Trophoblast cell (in vitro differentiated cells and primary cell): ENCODE measurements at regions not wholly inside any gene's neighbourhood (a gene's known extent, or its start where the extent isn't known, plus 50 kb on each side); places are given as distances from the start of the nearest gene placed in this dataset.

Experiments
- DNase-seq, 2 donors: peaks; one replicate each; pipeline ENCODE4 v3.0.0-alpha.2; 2016
- H2AFZ ChIP-seq: 2 replicates; pipeline ENCODE4 v1.6.1; 2013; ENCODE audit warnings: low read length, moderate library complexity, mild to moderate bottlenecking; ENCODE audit not compliant: insufficient read depth, poor library complexity
- H2AK5ac ChIP-seq: 2 replicates; pipeline ENCODE4 v1.6.1; 2013; ENCODE audit warnings: mild to moderate bottlenecking, low read length
- H2BK120ac ChIP-seq: 2 replicates; pipeline ENCODE4 v1.6.1; 2013; ENCODE audit warnings: low read length, mild to moderate bottlenecking, moderate library complexity; ENCODE audit not compliant: insufficient read depth, poor library complexity
- H2BK12ac ChIP-seq: 2 replicates; pipeline ENCODE4 v1.6.1; 2013; ENCODE audit warnings: mild to moderate bottlenecking, low read length, moderate library complexity
- H2BK5ac ChIP-seq: 2 replicates; pipeline ENCODE4 v1.6.1; 2013; ENCODE audit warnings: low read length, low read depth, moderate library complexity, mild to moderate bottlenecking; ENCODE audit not compliant: poor library complexity
- H3K14ac ChIP-seq: 2 replicates; pipeline ENCODE4 v1.6.1; 2013; ENCODE audit warnings: mild to moderate bottlenecking, low read length
- H3K18ac ChIP-seq: 2 replicates; pipeline ENCODE4 v1.6.1; 2013; ENCODE audit warnings: mild to moderate bottlenecking, low read length
- H3K23ac ChIP-seq: 2 replicates; pipeline ENCODE4 v1.6.1; 2013; ENCODE audit warnings: low read length
- H3K27ac ChIP-seq: 2 replicates; pipeline ENCODE4 v1.5.1; 2013; ENCODE audit warnings: low read depth, mild to moderate bottlenecking, inconsistent platforms, low read length, moderate library complexity
- H3K27me3 ChIP-seq: 2 replicates; pipeline ENCODE4 v1.6.1; 2013; ENCODE audit warnings: inconsistent platforms, mild to moderate bottlenecking, low read length, moderate library complexity; ENCODE audit not compliant: insufficient read depth
- H3K36me3 ChIP-seq, 2 experiments: 1 replicate in 1 of 2; 2 replicates in 1 of 2; pipeline ENCODE4 v1.6.1; 2013; ENCODE audit warnings: low read length in 2 of 2, mild to moderate bottlenecking in 2 of 2, moderate library complexity in 1 of 2; ENCODE audit not compliant: insufficient read depth in 2 of 2, control insufficient read depth in 1 of 2
- H3K4ac ChIP-seq: 2 replicates; pipeline ENCODE4 v1.6.1; 2013; ENCODE audit warnings: low read depth, mild to moderate bottlenecking, low read length, moderate library complexity
- H3K4me1 ChIP-seq, 2 experiments: 1 replicate in 1 of 2; 2 replicates in 1 of 2; pipeline ENCODE4 v1.6.1; 2013; ENCODE audit warnings: low read length in 2 of 2, mild to moderate bottlenecking in 2 of 2, moderate library complexity in 1 of 2; ENCODE audit not compliant: insufficient read depth in 2 of 2, control insufficient read depth in 1 of 2
- H3K4me2 ChIP-seq: 2 replicates; pipeline ENCODE4 v1.6.1; 2013; ENCODE audit warnings: inconsistent platforms, mild to moderate bottlenecking, low read length, moderate library complexity
- H3K4me3 ChIP-seq: 2 replicates; pipeline ENCODE4 v1.5.1; 2013; ENCODE audit warnings: mild to moderate bottlenecking, low read depth, low read length, inconsistent platforms
- H3K79me1 ChIP-seq: one replicate; pipeline ENCODE4 v1.6.1; 2013; ENCODE audit warnings: low read length
- H3K79me2 ChIP-seq: 2 replicates; pipeline ENCODE4 v1.6.1; 2013; ENCODE audit warnings: low read length, mild to moderate bottlenecking; ENCODE audit not compliant: control insufficient read depth, insufficient read depth, poor library complexity
- H3K9ac ChIP-seq: 2 replicates; pipeline ENCODE4 v1.6.1; 2013; ENCODE audit warnings: mild to moderate bottlenecking, low read length
- H3K9me3 ChIP-seq: 2 replicates; pipeline ENCODE4 v1.6.1; 2013; ENCODE audit warnings: low read depth, mild to moderate bottlenecking, control low read depth, inconsistent platforms, low read length; ENCODE audit not compliant: insufficient read depth
- H4K12ac ChIP-seq: 2 replicates; pipeline ENCODE4 v1.6.1; 2013; ENCODE audit warnings: low read depth, mild to moderate bottlenecking, low read length, moderate library complexity
- H4K8ac ChIP-seq: 2 replicates; pipeline ENCODE4 v1.6.1; 2013; ENCODE audit warnings: low read depth, mild to moderate bottlenecking, low read length, moderate library complexity
- H4K91ac ChIP-seq: one replicate; pipeline ENCODE4 v1.6.1; 2013; ENCODE audit warnings: low read depth, mild to moderate bottlenecking, low read length, moderate library complexity
- WGBS: extraction: QIAGEN DNeasy Blood & Tissue Kit; methylation state at CpG from one replicate; pipeline ENCODE4 v1.1.7; 2013; ENCODE audit warnings: missing lambda C conversion rate; ENCODE audit not compliant: insufficient read length, insufficient coverage; ENCODE audit errors: extremely low coverage; 5-methylcytosine and 5-hydroxymethylcytosine counted together

GRCh38 chr11:15497366-15497765 is 382.6 kb downstream of the INSC start:
- no peak overlapping the region for H3K4me3 ChIP-seq
- H3K18ac ChIP-seq, result no peak overlapping the region
- no peak for DNase-seq
- H3K14ac ChIP-seq, result no peak overlapping the region
- H2AFZ ChIP-seq, result no peak overlapping the region
- no peak overlapping the region for H2BK120ac ChIP-seq
- H3K4me1 ChIP-seq, result no peaks in the 10 kb centered on the region
- H4K8ac ChIP-seq, result no peak overlapping the region
- H2BK5ac ChIP-seq, result no peak overlapping the region
- H2BK12ac ChIP-seq, result no peak overlapping the region
- H2AK5ac ChIP-seq, result no peak overlapping the region
- no peak overlapping the region for H4K91ac ChIP-seq
- no peaks in the 10 kb centered on the region for H3K36me3 ChIP-seq
- H3K79me2 ChIP-seq, result no peaks in the 10 kb centered on the region
- no peaks in the 10 kb centered on the region for H3K27me3 ChIP-seq
- no peak overlapping the region for H3K4me2 ChIP-seq
- H3K9me3 ChIP-seq, result peaks cover 2% of the 10 kb centered on the region
- H3K23ac ChIP-seq, result no peak overlapping the region
- no peak overlapping the region for H4K12ac ChIP-seq
- no peaks in the 10 kb centered on the region for H3K79me1 ChIP-seq
- no peak overlapping the region for H3K9ac ChIP-seq
- no peak overlapping the region for H3K4ac ChIP-seq
- no CpG with 5 or more reads among the region's 5 CpGs for WGBS
- no peak overlapping the region for H3K27ac ChIP-seq

GRCh38 chr11:15499674-15500073 is 385.0 kb downstream of the INSC start:
- no CpG with 5 or more reads among the region's 3 CpGs for WGBS
- no peaks in the 10 kb centered on the region for H3K79me1 ChIP-seq
- H3K18ac ChIP-seq, result no peak overlapping the region
- no peak overlapping the region for H3K9ac ChIP-seq
- H2AFZ ChIP-seq, result no peak overlapping the region
- no peak for DNase-seq
- no peak overlapping the region for H3K4me2 ChIP-seq
- H3K4me3 ChIP-seq, result no peak overlapping the region
- no peaks in the 10 kb centered on the region for H3K4me1 ChIP-seq
- H2BK120ac ChIP-seq, result no peak overlapping the region
- H3K14ac ChIP-seq, result no peak overlapping the region
- no peak overlapping the region for H3K4ac ChIP-seq
- no peak overlapping the region for H2BK12ac ChIP-seq
- H3K27ac ChIP-seq, result no peak overlapping the region
- no peak overlapping the region for H4K8ac ChIP-seq
- H2AK5ac ChIP-seq, result no peak overlapping the region
- H2BK5ac ChIP-seq, result no peak overlapping the region
- no peak overlapping the region for H4K12ac ChIP-seq
- no peaks in the 10 kb centered on the region for H3K27me3 ChIP-seq
- no peak overlapping the region for H4K91ac ChIP-seq
- no peaks in the 10 kb centered on the region for H3K79me2 ChIP-seq
- no peak overlapping the region for H3K23ac ChIP-seq
- H3K9me3 ChIP-seq, result peaks cover 2% of the 10 kb centered on the region
- no peaks in the 10 kb centered on the region for H3K36me3 ChIP-seq

GRCh38 chr11:15500643-15501042 is 385.9 kb downstream of the INSC start:
- Histone ChIP-seq H2AK5ac (no peak overlapping the region), H3K4me1 (no peaks in the 10 kb centered on the region), H3K14ac (no peak overlapping the region), H3K36me3 (no peaks in the 10 kb centered on the region), H3K27me3 (no peaks in the 10 kb centered on the region), H3K27ac (no peak overlapping the region), H3K23ac (no peak overlapping the region), H3K79me1 (no peaks in the 10 kb centered on the region), H3K79me2 (no peaks in the 10 kb centered on the region), H2BK120ac (no peak overlapping the region), H2BK12ac (no peak overlapping the region), H4K91ac (no peak overlapping the region), H3K4me3 (no peak overlapping the region), H3K4ac (no peak overlapping the region), H2AFZ (no peak overlapping the region), H4K12ac (no peak overlapping the region), H3K4me2 (no peak overlapping the region), H3K9ac (no peak overlapping the region), H3K18ac (no peak overlapping the region), H4K8ac (no peak overlapping the region), H3K9me3 (peaks cover 2% of the 10 kb centered on the region), H2BK5ac (no peak overlapping the region)
- WGBS, result no CpG with 5 or more reads among the region's 4 CpGs
- no peak for DNase-seq

DNA sequence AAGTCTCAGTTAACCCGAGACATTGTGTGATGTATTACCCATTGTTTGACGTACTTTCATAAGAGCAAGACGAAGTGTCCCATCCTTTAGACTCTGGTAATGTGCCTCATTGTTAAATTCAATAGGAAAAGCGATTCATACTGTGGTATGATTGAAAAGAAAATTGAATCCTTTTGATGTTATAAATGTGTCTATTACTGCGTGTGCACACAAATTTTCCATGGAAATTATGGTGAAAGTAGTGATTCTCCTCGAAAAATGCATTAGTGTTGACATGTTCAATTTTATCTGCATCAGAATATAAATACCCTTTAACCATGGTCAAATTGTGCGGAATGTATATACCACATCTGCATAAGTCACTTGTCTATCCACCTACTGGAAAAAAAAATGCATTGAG is 386.8 kb downstream of the INSC start:
- Histone ChIP-seq H2BK120ac (no peak overlapping the region), H4K12ac (no peak overlapping the region), H3K4me1 (no peaks in the 10 kb centered on the region), H3K9ac (no peak overlapping the region), H3K4ac (no peak overlapping the region), H2AK5ac (no peak overlapping the region), H2AFZ (no peak overlapping the region), H3K14ac (no peak overlapping the region), H4K8ac (no peak overlapping the region), H2BK12ac (no peak overlapping the region), H4K91ac (no peak overlapping the region), H3K36me3 (no peaks in the 10 kb centered on the region), H3K79me2 (no peaks in the 10 kb centered on the region), H3K27me3 (no peaks in the 10 kb centered on the region), H3K79me1 (no peaks in the 10 kb centered on the region), H3K27ac (no peak overlapping the region), H3K4me3 (no peak overlapping the region), H2BK5ac (no peak overlapping the region), H3K4me2 (no peak overlapping the region), H3K9me3 (peaks cover 2% of the 10 kb centered on the region), H3K23ac (no peak overlapping the region), H3K18ac (no peak overlapping the region)
- no CpG with 5 or more reads among the region's 7 CpGs for WGBS
- no peak for DNase-seq
